Non-pigmented ciliary epithelial cell (primary cell): ENCODE measurements at regions not wholly inside any gene's neighbourhood (a gene's known extent, or its start where the extent isn't known, plus 50 kb on each side); places are given as distances from the start of the nearest gene placed in this dataset.
"Not testable (repeated sequence)": the region's sequence is repeated elsewhere in the genome, so short reads cannot be mapped to it uniquely, and the experiment has no call there.

Experiments used
- DNase-seq: peaks from one replicate; pipeline ENCODE4 v3.0.0-alpha.2; 2010; ENCODE audit warnings: low read depth

- no peak for DNase-seq
These were observed 1255.6 kb downstream of the DIAPH3 start for GRCh38 chr13:58908019-58908679.

- no peak for DNase-seq
These were observed 1244.2 kb downstream of the DIAPH3 start for GRCh38 chr13:58919551-58919950.

GRCh38 chr13:58921129-58921528 lies 1242.6 kb downstream of the DIAPH3 start:
- DNase-seq: no peak

GRCh38 chr13:58926858-58927257 lies 1236.9 kb downstream of the DIAPH3 start:
- DNase-seq: no peak

GRCh38 chr13:58933475-58933874 lies 1230.3 kb downstream of the DIAPH3 start:
- DNase-seq: no peak

- no peak for DNase-seq
These were observed 1228.0 kb downstream of the DIAPH3 start for GRCh38 chr13:58935689-58936088.

GRCh38 chr13:58946274-58946673 lies 1217.5 kb downstream of the DIAPH3 start:
- DNase-seq: no peak

- DNase-seq: no peak
These were observed 1214.1 kb downstream of the DIAPH3 start for GRCh38 chr13:58949646-58950045.

- no peak for DNase-seq
These were observed 1212.8 kb downstream of the DIAPH3 start for GRCh38 chr13:58950911-58951310.

GRCh38 chr13:58953638-58954037 lies 1210.1 kb downstream of the DIAPH3 start:
- DNase-seq: no peak

GRCh38 chr13:58955546-58956385 lies 1208.0 kb downstream of the DIAPH3 start:
- no peak for DNase-seq

GRCh38 chr13:58958097-58958496 lies 1205.6 kb downstream of the DIAPH3 start:
- DNase-seq: not testable (repeated sequence)

GRCh38 chr13:58960888-58961287 lies 1202.8 kb downstream of the DIAPH3 start:
- no peak for DNase-seq

- no peak for DNase-seq
These were observed 1200.4 kb downstream of the DIAPH3 start for GRCh38 chr13:58963321-58963720.

GRCh38 chr13:58964048-58964447 lies 1199.7 kb downstream of the DIAPH3 start:
- DNase-seq: no peak

GRCh38 chr13:58977085-58977484 lies 1186.6 kb downstream of the DIAPH3 start:
- DNase-seq: no peak

GRCh38 chr13:58978331-58978730 lies 1185.4 kb downstream of the DIAPH3 start:
- DNase-seq: no peak

GRCh38 chr13:58979851-58980250 lies 1183.9 kb downstream of the DIAPH3 start:
- DNase-seq: no peak

GRCh38 chr13:58985845-58986244 lies 1177.9 kb downstream of the DIAPH3 start:
- no peak for DNase-seq

- DNase-seq: no peak
These were observed 1174.2 kb downstream of the DIAPH3 start for GRCh38 chr13:58989556-58989955.

- no peak for DNase-seq
These were observed 1171.8 kb downstream of the DIAPH3 start for GRCh38 chr13:58991826-58992477.

- no peak for DNase-seq
These were observed 1171.2 kb downstream of the DIAPH3 start for GRCh38 chr13:58992478-58993042.

- DNase-seq: no peak
These were observed 1169.7 kb downstream of the DIAPH3 start for GRCh38 chr13:58994077-58994476.
